Upper lobe of right lung (tissue), 1 donor: ENCODE measurements at regions not wholly inside any gene's neighbourhood (a gene's known extent, or its start where the extent isn't known, plus 50 kb on each side); places are given as distances from the start of the nearest gene placed in this dataset. TPM values are rescaled to one million over a fixed set of nuclear protein-coding genes. Genes with fewer than 3 reads are reported as not detected.

Source experiments
- ATAC-seq: fragments of 200-7000 bp; cut with Tn5 transposase; one replicate; pipeline ENCODE4 v1.9.1; 2020; ENCODE audit warnings: mild to moderate bottlenecking, moderate library complexity
- DNase-seq: peaks from one replicate; pipeline ENCODE4 v3.0.0-alpha.2; 2020
- H3K27ac ChIP-seq: fragments of 200-600 bp; one replicate; pipeline ENCODE4 v1.8.0; 2022
- H3K27me3 ChIP-seq: fragments of 200-600 bp; one replicate; pipeline ENCODE4 v1.8.0; 2022; ENCODE audit warnings: mild to moderate bottlenecking
- H3K36me3 ChIP-seq: fragments of 200-600 bp; one replicate; pipeline ENCODE4 v1.8.0; 2022
- H3K4me1 ChIP-seq: fragments of 200-600 bp; one replicate; pipeline ENCODE4 v1.8.0; 2022
- H3K4me3 ChIP-seq: fragments of 200-600 bp; one replicate; pipeline ENCODE4 v1.8.0; 2022; ENCODE audit warnings: mild to moderate bottlenecking
- H3K9me3 ChIP-seq: fragments of 200-600 bp; one replicate; pipeline ENCODE4 v1.8.0; 2022
- intact Hi-C: fragments of 100-400 bp; cut with DNase I; formaldehyde crosslinking; loops from one replicate; pipeline ENCODE4 v1.11.0; 2022
- microRNA-seq: library from miRNA; unstranded; fragments of <30 nt; microRNA quantifications from one replicate; pipeline ENCODE4 v1.2.0, GENCODE V29; 2020; ENCODE audit warnings: borderline microRNAs expressed
- TF ChIP-seq, protein P1 (sequence below): fragments of 200-600 bp; IDR thresholded peaks from one replicate; pipeline ENCODE4 v1.8.0; 2022; ENCODE audit warnings: antibody characterized with exemption
- donor health status: DM: no; HTN: yes; CAD: no; lungs with severe emphysema.

DNA sequence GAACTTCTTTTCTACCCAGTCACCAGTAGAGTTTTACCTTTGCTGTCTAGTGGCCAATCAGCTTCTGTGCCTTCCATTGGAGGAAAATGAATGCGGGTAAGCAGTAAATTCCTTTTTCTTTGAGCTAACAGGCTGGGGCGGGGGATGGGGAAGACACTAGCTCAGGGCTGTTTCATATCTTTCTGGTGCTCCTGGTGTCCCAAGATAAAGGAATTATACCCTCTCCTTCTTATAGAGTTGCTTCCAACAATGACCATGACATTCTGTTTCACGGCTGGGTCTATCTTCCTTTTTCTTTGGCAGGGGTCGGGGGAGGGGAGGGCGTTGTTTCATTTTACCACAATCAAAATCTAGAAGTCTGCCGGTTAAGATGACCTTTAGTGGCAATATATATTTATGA, 51.2 kb upstream of the RPS23 start:
- H3K4me3 ChIP-seq, result no peak overlapping the region
- ATAC-seq (no peak), DNase-seq (no peak)
- H3K4me1 ChIP-seq, result peaks cover under 1% of the 10 kb centered on the region
- no peak overlapping the region for H3K27ac ChIP-seq
- intact Hi-C loops, result no loop called here
- no peaks in the 10 kb centered on the region for H3K36me3 ChIP-seq
- no peaks in the 10 kb centered on the region for H3K27me3 ChIP-seq
- H3K9me3 ChIP-seq, result no peaks in the 10 kb centered on the region
- TF ChIP-seq, protein P1, sequence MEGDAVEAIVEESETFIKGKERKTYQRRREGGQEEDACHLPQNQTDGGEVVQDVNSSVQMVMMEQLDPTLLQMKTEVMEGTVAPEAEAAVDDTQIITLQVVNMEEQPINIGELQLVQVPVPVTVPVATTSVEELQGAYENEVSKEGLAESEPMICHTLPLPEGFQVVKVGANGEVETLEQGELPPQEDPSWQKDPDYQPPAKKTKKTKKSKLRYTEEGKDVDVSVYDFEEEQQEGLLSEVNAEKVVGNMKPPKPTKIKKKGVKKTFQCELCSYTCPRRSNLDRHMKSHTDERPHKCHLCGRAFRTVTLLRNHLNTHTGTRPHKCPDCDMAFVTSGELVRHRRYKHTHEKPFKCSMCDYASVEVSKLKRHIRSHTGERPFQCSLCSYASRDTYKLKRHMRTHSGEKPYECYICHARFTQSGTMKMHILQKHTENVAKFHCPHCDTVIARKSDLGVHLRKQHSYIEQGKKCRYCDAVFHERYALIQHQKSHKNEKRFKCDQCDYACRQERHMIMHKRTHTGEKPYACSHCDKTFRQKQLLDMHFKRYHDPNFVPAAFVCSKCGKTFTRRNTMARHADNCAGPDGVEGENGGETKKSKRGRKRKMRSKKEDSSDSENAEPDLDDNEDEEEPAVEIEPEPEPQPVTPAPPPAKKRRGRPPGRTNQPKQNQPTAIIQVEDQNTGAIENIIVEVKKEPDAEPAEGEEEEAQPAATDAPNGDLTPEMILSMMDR, result no peak

Small RNA genes lying in the stretch of these regions (microRNA-seq; reads per million reads assigned to microRNA genes)
- not detected for gene MIR3977
